ENCODE measurements at regions not wholly inside any gene's neighbourhood (a gene's known extent, or its start where the extent isn't known, plus 50 kb on each side); places are given as distances from the start of the nearest gene placed in this dataset.

GRCh38 chr10:30188101-30188500, 128.7 kb upstream of the JCAD start:
- CTCF ChIA-PET: interaction anchor here (1.9 kb wide), 1 partner anchor 190 kb away, joined by 6 read pairs; no protein-coding TSS in a partner anchor
- H3K27ac Mint-ChIP-seq: no peak overlapping the region
- H3K9me3 Mint-ChIP-seq: no peaks in the 10 kb centered on the region
- H3K4me3 Mint-ChIP-seq: no peak overlapping the region
- H3K4me1 Mint-ChIP-seq: no peaks in the 10 kb centered on the region
- no peaks in the 10 kb centered on the region for H3K36me3 Mint-ChIP-seq
- H3K27me3 Mint-ChIP-seq: peaks cover 15% of the 10 kb centered on the region
- no peak for DNase-seq

DNA sequence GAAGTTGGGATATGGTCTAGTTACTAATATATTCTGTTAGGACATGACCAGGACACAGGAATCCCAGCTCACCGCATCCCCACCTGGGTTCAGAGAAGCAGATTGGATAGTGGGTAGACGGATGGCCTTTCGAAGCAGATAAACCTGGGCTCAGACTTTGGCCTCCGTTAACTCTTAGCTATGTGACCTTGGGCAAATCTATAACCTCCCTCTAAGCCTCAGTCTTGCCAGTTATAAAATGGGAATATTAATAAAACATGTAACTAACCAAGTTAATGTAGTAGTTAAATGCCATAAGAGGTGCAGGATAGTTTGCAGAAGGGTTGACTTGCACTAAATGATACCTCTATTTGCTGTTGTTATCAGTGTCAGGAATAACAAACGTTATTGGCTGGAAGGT, 127.6 kb upstream of the JCAD start:
- H3K4me1 Mint-ChIP-seq: no peaks in the 10 kb centered on the region
- H3K9me3 Mint-ChIP-seq: no peaks in the 10 kb centered on the region
- peaks cover 19% of the 10 kb centered on the region for H3K27me3 Mint-ChIP-seq
- H3K36me3 Mint-ChIP-seq: no peaks in the 10 kb centered on the region
- no peak overlapping the region for H3K27ac Mint-ChIP-seq
- no peak for DNase-seq
- no peak overlapping the region for H3K4me3 Mint-ChIP-seq
- CTCF ChIA-PET: interaction anchor here (1.9 kb wide), 1 partner anchor 189 kb away, joined by 6 read pairs; no protein-coding TSS in a partner anchor

GRCh38 chr10:30186371-30186875, 127.0 kb upstream of the JCAD start:
- H3K36me3 Mint-ChIP-seq: no peaks in the 10 kb centered on the region
- H3K27me3 Mint-ChIP-seq: peaks cover 19% of the 10 kb centered on the region
- CTCF ChIA-PET: interaction anchor here (1.9 kb wide), 1 partner anchor 189 kb away, joined by 6 read pairs; no protein-coding TSS in a partner anchor
- no peak for DNase-seq
- no peak overlapping the region for H3K27ac Mint-ChIP-seq
- no peaks in the 10 kb centered on the region for H3K4me1 Mint-ChIP-seq
- no peak overlapping the region for H3K4me3 Mint-ChIP-seq
- no peaks in the 10 kb centered on the region for H3K9me3 Mint-ChIP-seq

- no peak overlapping the region for H3K27ac Mint-ChIP-seq
- CTCF ChIA-PET: interaction anchor here (1.9 kb wide), 1 partner anchor 188 kb away, joined by 6 read pairs; no protein-coding TSS in a partner anchor
- DNase-seq: no peak
These were observed 126.5 kb upstream of the JCAD start for GRCh38 chr10:30185916-30186315.

DNA sequence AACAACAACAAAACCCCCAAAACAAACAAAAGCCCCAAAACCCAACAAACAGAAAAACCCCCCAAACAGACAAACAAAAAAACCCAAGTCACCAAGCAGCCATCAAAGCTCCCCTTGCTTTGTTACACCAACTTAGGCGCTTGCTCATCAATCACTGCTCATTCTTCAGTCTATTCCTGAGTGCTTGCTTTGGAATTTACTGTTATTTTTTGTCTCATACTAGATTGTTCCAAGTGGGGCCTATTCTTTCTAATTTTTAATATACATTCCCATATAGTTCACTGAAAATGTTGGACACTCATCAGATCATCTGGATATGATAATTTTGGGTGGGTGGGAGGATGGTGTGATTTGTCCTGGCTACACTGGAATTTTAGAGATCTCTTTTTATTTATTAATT, 126.0 kb upstream of the JCAD start:
- H3K9me3 Mint-ChIP-seq: no peaks in the 10 kb centered on the region
- CTCF ChIA-PET: no interaction called here
- DNase-seq: no peak
- H3K4me3 Mint-ChIP-seq: no peak overlapping the region
- peaks cover 21% of the 10 kb centered on the region for H3K27me3 Mint-ChIP-seq
- no peaks in the 10 kb centered on the region for H3K36me3 Mint-ChIP-seq
- H3K27ac Mint-ChIP-seq: no peak overlapping the region
- no peaks in the 10 kb centered on the region for H3K4me1 Mint-ChIP-seq

More at GRCh38 chr10:30185916-30186315, 126.5 kb upstream of the JCAD start:
- Mint-ChIP-seq H3K4me1 (no peaks in the 10 kb centered on the region), H3K4me3 (no peak overlapping the region), H3K9me3 (no peaks in the 10 kb centered on the region), H3K27me3 (peaks cover 19% of the 10 kb centered on the region), H3K36me3 (no peaks in the 10 kb centered on the region)

DNA sequence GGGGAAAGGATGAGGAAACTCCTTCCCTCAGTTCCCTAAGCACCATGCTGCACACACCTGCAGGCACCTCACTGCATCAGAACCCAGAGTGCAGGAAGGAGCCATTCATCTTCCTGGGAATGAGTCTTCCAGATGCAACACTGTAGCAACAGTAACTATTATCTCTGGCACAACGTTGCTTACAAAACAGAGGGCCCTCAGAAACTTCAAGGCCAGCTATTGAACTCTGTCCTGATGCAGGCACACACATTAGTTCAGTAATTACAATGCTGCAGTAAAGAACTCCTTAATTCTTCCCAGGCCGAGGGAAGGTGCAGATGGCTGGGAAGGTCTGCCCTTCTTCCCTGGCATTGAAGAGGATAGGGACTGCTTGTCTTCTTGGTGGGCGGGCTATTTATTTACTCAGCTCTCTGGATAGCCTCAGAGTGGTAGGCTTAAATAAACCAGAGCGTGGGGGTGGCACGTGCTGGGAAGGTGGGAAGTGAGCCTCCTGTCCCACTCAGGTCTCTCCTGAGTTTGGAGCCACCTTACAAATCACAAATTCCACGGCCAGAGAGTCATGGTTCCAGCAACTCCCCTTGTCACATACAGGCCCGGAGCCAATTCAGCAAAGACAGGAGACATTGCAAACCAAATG, 125.1 kb upstream of the JCAD start:
- Mint-ChIP-seq H3K4me1 (no peaks in the 10 kb centered on the region), H3K4me3 (no peak overlapping the region), H3K27ac (no peak overlapping the region), H3K9me3 (no peaks in the 10 kb centered on the region), H3K27me3 (peaks cover 28% of the 10 kb centered on the region), H3K36me3 (no peaks in the 10 kb centered on the region)
- CTCF ChIA-PET: no interaction called here
- DNase-seq: no peak

- H3K27ac Mint-ChIP-seq: no peak overlapping the region
- no peak overlapping the region for H3K4me3 Mint-ChIP-seq
- no peaks in the 10 kb centered on the region for H3K9me3 Mint-ChIP-seq
- no peaks in the 10 kb centered on the region for H3K36me3 Mint-ChIP-seq
- CTCF ChIA-PET: no interaction called here
- DNase-seq: no peak
- no peaks in the 10 kb centered on the region for H3K4me1 Mint-ChIP-seq
- peaks cover 26% of the 10 kb centered on the region for H3K27me3 Mint-ChIP-seq
These were observed 123.6 kb upstream of the JCAD start for GRCh38 chr10:30183055-30183402.

- Mint-ChIP-seq H3K27ac (no peak overlapping the region), H3K4me3 (no peak overlapping the region), H3K4me1 (no peaks in the 10 kb centered on the region), H3K9me3 (no peaks in the 10 kb centered on the region), H3K36me3 (no peaks in the 10 kb centered on the region), H3K27me3 (peaks cover 27% of the 10 kb centered on the region)
- DNase-seq: no peak
- CTCF ChIA-PET: no interaction called here
These were observed 123.0 kb upstream of the JCAD start for GRCh38 chr10:30182191-30183054.

GRCh38 chr10:30178356-30178964, 119.1 kb upstream of the JCAD start:
- DNase-seq: no peak
- Mint-ChIP-seq H3K4me1 (no peaks in the 10 kb centered on the region), H3K36me3 (no peaks in the 10 kb centered on the region), H3K27me3 (peaks cover 31% of the 10 kb centered on the region), H3K27ac (no peak overlapping the region), H3K9me3 (no peaks in the 10 kb centered on the region), H3K4me3 (no peak overlapping the region)
- CTCF ChIA-PET: interaction anchor here (1.3 kb wide), 1 partner anchor 175 kb away, joined by 3 read pairs; no protein-coding TSS in a partner anchor

DNA sequence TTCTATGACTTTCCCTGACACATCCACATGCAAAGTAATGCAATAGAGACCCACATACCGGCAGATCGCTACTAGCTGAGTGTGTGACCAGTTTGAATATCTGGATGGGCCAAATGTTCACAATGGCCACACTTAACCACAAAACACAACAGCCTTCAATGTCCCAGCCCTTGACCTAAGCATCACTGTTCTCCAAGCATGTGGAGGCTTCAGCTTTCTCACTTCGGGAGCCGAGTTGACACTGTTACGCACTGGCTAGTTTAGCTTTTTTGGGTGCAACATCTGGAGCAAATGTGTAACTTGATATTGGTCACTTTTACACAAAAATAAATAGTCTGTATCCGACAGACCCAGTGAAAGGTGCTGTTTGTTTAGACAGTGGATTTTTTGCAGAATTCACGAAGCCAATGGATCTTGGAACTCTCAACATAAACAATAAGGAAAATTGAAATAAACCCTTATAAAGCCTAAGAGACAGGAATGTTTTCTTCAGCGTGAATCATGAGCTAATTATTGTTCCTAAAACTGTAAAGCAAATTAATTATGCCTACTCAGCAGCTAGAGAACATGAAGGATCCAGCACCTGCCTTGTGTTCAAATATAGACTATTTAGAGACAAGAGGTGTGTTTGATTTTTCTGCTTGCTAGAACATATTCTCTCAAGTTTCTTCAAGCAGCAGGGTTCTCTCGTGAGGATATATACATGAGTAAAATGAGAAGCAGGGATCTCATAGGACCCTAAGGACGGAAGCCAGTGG, 117.6 kb upstream of the JCAD start:
- Mint-ChIP-seq H3K36me3 (no peaks in the 10 kb centered on the region), H3K4me1 (no peaks in the 10 kb centered on the region), H3K27ac (no peak overlapping the region), H3K9me3 (no peaks in the 10 kb centered on the region), H3K4me3 (no peak overlapping the region), H3K27me3 (peaks cover 33% of the 10 kb centered on the region)
- CTCF ChIA-PET: no interaction called here
- DNase-seq: no peak

- H3K4me1 Mint-ChIP-seq: no peaks in the 10 kb centered on the region
These were observed 116.8 kb upstream of the JCAD start for GRCh38 chr10:30176182-30176581.

DNA sequence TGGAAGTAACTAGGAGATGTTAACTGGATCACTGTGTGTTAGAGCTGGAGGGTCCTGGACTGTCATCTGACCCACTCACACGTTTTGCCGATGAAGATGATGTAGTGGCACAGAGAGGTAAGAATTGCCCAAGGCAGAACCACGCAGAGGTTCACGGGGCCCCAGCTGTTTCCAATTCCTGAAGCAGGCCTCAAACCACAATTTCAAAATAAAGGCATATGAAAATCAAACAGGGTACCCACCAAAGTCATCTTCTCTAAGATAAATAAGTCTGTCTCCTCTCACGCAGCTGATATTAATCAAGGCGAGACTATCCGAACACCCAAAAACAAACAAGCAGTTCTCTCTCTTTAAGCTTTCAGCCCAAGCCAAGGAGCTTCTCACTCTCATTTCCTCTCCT, 113.3 kb upstream of the JCAD start:
- Mint-ChIP-seq H3K9me3 (no peaks in the 10 kb centered on the region), H3K4me1 (no peaks in the 10 kb centered on the region), H3K27ac (no peak overlapping the region), H3K36me3 (no peaks in the 10 kb centered on the region), H3K4me3 (no peak overlapping the region), H3K27me3 (peaks cover 27% of the 10 kb centered on the region)
- CTCF ChIA-PET: interaction anchor here (1.3 kb wide), 1 partner anchor 8 kb away, joined by 3 read pairs; no protein-coding TSS in a partner anchor
- no peak for DNase-seq

More at GRCh38 chr10:30176182-30176581, 116.8 kb upstream of the JCAD start:
- H3K27ac Mint-ChIP-seq: no peak overlapping the region
- H3K9me3 Mint-ChIP-seq: no peaks in the 10 kb centered on the region
- peaks cover 33% of the 10 kb centered on the region for H3K27me3 Mint-ChIP-seq
- no peak overlapping the region for H3K4me3 Mint-ChIP-seq
- H3K36me3 Mint-ChIP-seq: no peaks in the 10 kb centered on the region
- CTCF ChIA-PET: no interaction called here
- DNase-seq: no peak

GRCh38 chr10:30172091-30172490, 112.7 kb upstream of the JCAD start:
- no peaks in the 10 kb centered on the region for H3K36me3 Mint-ChIP-seq
- peaks cover 22% of the 10 kb centered on the region for H3K27me3 Mint-ChIP-seq
- H3K9me3 Mint-ChIP-seq: no peaks in the 10 kb centered on the region
- CTCF ChIA-PET: no interaction called here
- H3K27ac Mint-ChIP-seq: no peak overlapping the region
- no peaks in the 10 kb centered on the region for H3K4me1 Mint-ChIP-seq
- H3K4me3 Mint-ChIP-seq: no peak overlapping the region
- no peak for DNase-seq

DNA sequence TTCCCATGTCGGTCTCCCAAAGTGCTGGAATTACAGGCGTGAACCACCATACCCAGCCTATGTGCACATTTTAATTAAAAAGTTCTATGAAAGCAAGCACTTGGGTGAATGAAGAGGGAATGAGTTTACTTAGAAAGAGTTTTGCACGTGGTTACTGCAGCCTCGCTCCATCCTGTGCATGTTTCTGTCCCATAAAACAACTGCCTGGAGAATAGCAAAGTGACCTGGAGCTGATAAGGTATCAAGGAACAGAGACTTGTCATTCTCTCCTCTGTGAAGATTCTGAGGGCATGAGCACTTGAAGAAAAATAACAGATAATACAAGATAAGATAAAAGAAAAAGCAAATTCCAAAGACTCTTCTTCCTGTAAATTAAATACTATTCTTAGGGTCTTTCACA, 112.2 kb upstream of the JCAD start:
- no peak for DNase-seq
- Mint-ChIP-seq H3K36me3 (no peaks in the 10 kb centered on the region), H3K4me1 (no peaks in the 10 kb centered on the region), H3K4me3 (no peak overlapping the region), H3K9me3 (no peaks in the 10 kb centered on the region), H3K27ac (no peak overlapping the region), H3K27me3 (peaks cover 19% of the 10 kb centered on the region)
- CTCF ChIA-PET: no interaction called here
